Ishikawa (cell line): ENCODE measurements at regions not wholly inside any gene's neighbourhood (a gene's known extent, or its start where the extent isn't known, plus 50 kb on each side); places are given as distances from the start of the nearest gene placed in this dataset.

ENCODE experiments used
- CEBPB ChIP-seq: IDR thresholded peaks from 2 replicates; pipeline ENCODE4 v1.6.1; 2012
- CREB1 ChIP-seq: IDR thresholded peaks from 2 replicates; pipeline ENCODE4 v1.6.1; 2012; ENCODE audit warnings: low read depth
- EGR1 ChIP-seq: IDR thresholded peaks from 2 replicates; pipeline ENCODE4 v1.6.1; 2012
- EP300 ChIP-seq: IDR thresholded peaks from 2 replicates; pipeline ENCODE4 v1.6.1; 2012; ENCODE audit warnings: borderline replicate concordance
- FOXM1 ChIP-seq: IDR thresholded peaks from 2 replicates; pipeline ENCODE4 v1.6.1; 2012; ENCODE audit warnings: low read depth, borderline replicate concordance
- RAD21 ChIP-seq: IDR thresholded peaks from 2 replicates; pipeline ENCODE4 v1.6.1; 2012; ENCODE audit warnings: low read depth
- TAF1 ChIP-seq: IDR thresholded peaks from 2 replicates; pipeline ENCODE4 v1.6.1; 2012; ENCODE audit warnings: low read depth, mild to moderate bottlenecking
- TCF12 ChIP-seq: IDR thresholded peaks from 2 replicates; pipeline ENCODE4 v1.6.1; 2012; ENCODE audit warnings: low read depth
- USF1 ChIP-seq: IDR thresholded peaks from 2 replicates; pipeline ENCODE4 v1.6.1; 2012
- YY1 ChIP-seq: IDR thresholded peaks from 2 replicates; pipeline ENCODE4 v1.6.1; 2012; ENCODE audit warnings: low read depth
- ZBTB7A ChIP-seq: IDR thresholded peaks from 2 replicates; pipeline ENCODE4 v1.6.1; 2012; ENCODE audit warnings: low read depth
- TF ChIP-seq, protein P1 (sequence below): IDR thresholded peaks from 2 replicates; pipeline ENCODE4 v1.6.1; 2012
- TF ChIP-seq, protein P2 (sequence below): IDR thresholded peaks from 2 replicates; pipeline ENCODE4 v1.6.1; 2012; ENCODE audit warnings: low read depth, mild to moderate bottlenecking

DNA sequence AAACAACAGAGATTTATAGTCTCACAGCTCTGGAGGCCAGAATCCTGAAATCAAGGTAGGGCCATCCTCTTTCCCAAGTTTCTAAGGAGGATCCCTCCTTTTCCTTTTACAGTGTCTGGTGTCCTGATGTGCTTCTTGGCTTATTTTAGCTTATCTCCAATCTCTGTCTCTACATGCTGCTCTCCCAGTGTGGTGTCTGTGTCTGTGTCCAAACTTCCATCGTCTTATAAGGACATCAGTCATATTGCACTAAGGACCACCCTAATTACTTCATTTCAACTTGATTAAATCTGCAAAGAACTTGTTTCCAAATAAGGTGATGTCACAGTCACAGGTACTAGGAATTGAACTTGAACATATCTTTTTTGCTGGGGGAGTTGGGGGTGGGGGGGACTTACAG, 529.6 kb downstream of the DHX35 start:
- no peak for TF ChIP-seq TAF1
- no peak for TF ChIP-seq EP300
- TF ChIP-seq CREB1: no peak
- TF ChIP-seq TCF12: no peak
- TF ChIP-seq, protein P1, sequence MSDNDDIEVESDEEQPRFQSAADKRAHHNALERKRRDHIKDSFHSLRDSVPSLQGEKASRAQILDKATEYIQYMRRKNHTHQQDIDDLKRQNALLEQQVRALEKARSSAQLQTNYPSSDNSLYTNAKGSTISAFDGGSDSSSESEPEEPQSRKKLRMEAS: no peak
- no peak for TF ChIP-seq FOXM1
- TF ChIP-seq EGR1: no peak
- no peak for TF ChIP-seq YY1
- TF ChIP-seq CEBPB: no peak
- TF ChIP-seq, protein P2, sequence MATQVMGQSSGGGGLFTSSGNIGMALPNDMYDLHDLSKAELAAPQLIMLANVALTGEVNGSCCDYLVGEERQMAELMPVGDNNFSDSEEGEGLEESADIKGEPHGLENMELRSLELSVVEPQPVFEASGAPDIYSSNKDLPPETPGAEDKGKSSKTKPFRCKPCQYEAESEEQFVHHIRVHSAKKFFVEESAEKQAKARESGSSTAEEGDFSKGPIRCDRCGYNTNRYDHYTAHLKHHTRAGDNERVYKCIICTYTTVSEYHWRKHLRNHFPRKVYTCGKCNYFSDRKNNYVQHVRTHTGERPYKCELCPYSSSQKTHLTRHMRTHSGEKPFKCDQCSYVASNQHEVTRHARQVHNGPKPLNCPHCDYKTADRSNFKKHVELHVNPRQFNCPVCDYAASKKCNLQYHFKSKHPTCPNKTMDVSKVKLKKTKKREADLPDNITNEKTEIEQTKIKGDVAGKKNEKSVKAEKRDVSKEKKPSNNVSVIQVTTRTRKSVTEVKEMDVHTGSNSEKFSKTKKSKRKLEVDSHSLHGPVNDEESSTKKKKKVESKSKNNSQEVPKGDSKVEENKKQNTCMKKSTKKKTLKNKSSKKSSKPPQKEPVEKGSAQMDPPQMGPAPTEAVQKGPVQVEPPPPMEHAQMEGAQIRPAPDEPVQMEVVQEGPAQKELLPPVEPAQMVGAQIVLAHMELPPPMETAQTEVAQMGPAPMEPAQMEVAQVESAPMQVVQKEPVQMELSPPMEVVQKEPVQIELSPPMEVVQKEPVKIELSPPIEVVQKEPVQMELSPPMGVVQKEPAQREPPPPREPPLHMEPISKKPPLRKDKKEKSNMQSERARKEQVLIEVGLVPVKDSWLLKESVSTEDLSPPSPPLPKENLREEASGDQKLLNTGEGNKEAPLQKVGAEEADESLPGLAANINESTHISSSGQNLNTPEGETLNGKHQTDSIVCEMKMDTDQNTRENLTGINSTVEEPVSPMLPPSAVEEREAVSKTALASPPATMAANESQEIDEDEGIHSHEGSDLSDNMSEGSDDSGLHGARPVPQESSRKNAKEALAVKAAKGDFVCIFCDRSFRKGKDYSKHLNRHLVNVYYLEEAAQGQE: no peak
- no peak for TF ChIP-seq RAD21
- no peak for TF ChIP-seq ZBTB7A
- no peak for TF ChIP-seq USF1
